H9 (cell line): ENCODE measurements at regions not wholly inside any gene's neighbourhood (a gene's known extent, or its start where the extent isn't known, plus 50 kb on each side); places are given as distances from the start of the nearest gene placed in this dataset.

Experiments
- DNase-seq: peaks from one replicate; pipeline ENCODE4 v3.0.0-alpha.2; 2017
- H2AFZ ChIP-seq: one replicate; pipeline ENCODE4 v1.6.1; 2013; ENCODE audit warnings: mild to moderate bottlenecking, low read length, control low read depth, moderate library complexity
- H2AK5ac ChIP-seq: 2 replicates; pipeline ENCODE4 v1.6.1; 2013; ENCODE audit warnings: low read length, control low read depth, mixed read lengths; ENCODE audit not compliant: insufficient read length
- H2BK120ac ChIP-seq: one replicate; pipeline ENCODE4 v1.6.1; 2013; ENCODE audit warnings: low read depth, mild to moderate bottlenecking, low read length, control low read depth, inconsistent platforms; ENCODE audit not compliant: poor library complexity, severe bottlenecking
- H2BK12ac ChIP-seq: 2 replicates; pipeline ENCODE4 v1.6.1; 2013; ENCODE audit warnings: low read length, control low read depth, mixed read lengths, low read depth; ENCODE audit not compliant: insufficient read length
- H2BK15ac ChIP-seq: 2 replicates; pipeline ENCODE4 v1.6.1; 2013; ENCODE audit warnings: low read depth, low read length, control low read depth
- H2BK20ac ChIP-seq: one replicate; pipeline ENCODE4 v1.6.1; 2013; ENCODE audit warnings: low read depth, mild to moderate bottlenecking, low read length, control low read depth, inconsistent platforms; ENCODE audit not compliant: poor library complexity, severe bottlenecking
- H2BK5ac ChIP-seq: 2 replicates; pipeline ENCODE4 v1.6.1; 2013; ENCODE audit warnings: low read length, control low read depth, mixed read lengths; ENCODE audit not compliant: insufficient read length
- H3K14ac ChIP-seq: 2 replicates; pipeline ENCODE4 v1.6.1; 2013; ENCODE audit warnings: low read length, control low read depth; ENCODE audit not compliant: insufficient read depth
- H3K18ac ChIP-seq: 2 replicates; pipeline ENCODE4 v1.6.1; 2013; ENCODE audit warnings: low read depth, mild to moderate bottlenecking, mixed read lengths, low read length, control low read depth; ENCODE audit not compliant: insufficient read length
- H3K23ac ChIP-seq: 2 replicates; pipeline ENCODE4 v1.6.1; 2013; ENCODE audit warnings: low read length, control low read depth, mixed read lengths, low read depth; ENCODE audit not compliant: insufficient read length
- H3K23me2 ChIP-seq: 2 replicates; pipeline ENCODE4 v1.6.1; 2013; ENCODE audit warnings: low read depth, mild to moderate bottlenecking, mixed read lengths, low read length, control low read depth; ENCODE audit not compliant: insufficient read length, poor library complexity, severe bottlenecking
- H3K27ac ChIP-seq: 2 replicates; pipeline ENCODE4 v1.5.1; 2013; ENCODE audit warnings: low read length, control low read depth, mixed read lengths, low read depth; ENCODE audit not compliant: insufficient read length
- H3K27me3 ChIP-seq: 2 replicates; pipeline ENCODE4 v1.6.1; 2013; ENCODE audit warnings: low read length, control low read depth, inconsistent platforms; ENCODE audit not compliant: insufficient read depth
- H3K4ac ChIP-seq: 2 replicates; pipeline ENCODE4 v1.6.1; 2013; ENCODE audit warnings: low read depth, mild to moderate bottlenecking, control low read depth, inconsistent platforms, low read length, moderate library complexity
- H3K4me1 ChIP-seq: 2 replicates; pipeline ENCODE4 v1.6.1; 2013; ENCODE audit warnings: low read length, control low read depth, inconsistent platforms; ENCODE audit not compliant: insufficient read depth
- H3K4me2 ChIP-seq: 2 replicates; pipeline ENCODE4 v1.6.1; 2013; ENCODE audit warnings: low read length, control low read depth, mixed read lengths; ENCODE audit not compliant: insufficient read length, insufficient read depth
- H3K56ac ChIP-seq: 2 replicates; pipeline ENCODE4 v1.6.1; 2013; ENCODE audit warnings: low read depth, mild to moderate bottlenecking, mixed read lengths, low read length, control low read depth; ENCODE audit not compliant: insufficient read length
- H3K79me1 ChIP-seq: 2 replicates; pipeline ENCODE4 v1.6.1; 2013; ENCODE audit warnings: low read depth, mild to moderate bottlenecking, moderate library complexity, low read length, control low read depth, inconsistent platforms; ENCODE audit not compliant: insufficient read depth, poor library complexity, severe bottlenecking
- H3K79me2 ChIP-seq: 2 replicates; pipeline ENCODE4 v1.6.1; 2013; ENCODE audit warnings: low read length, control low read depth, inconsistent platforms; ENCODE audit not compliant: insufficient read depth
- H3K9ac ChIP-seq: 2 replicates; pipeline ENCODE4 v1.6.1; 2013; ENCODE audit warnings: low read length, control low read depth, mixed read lengths; ENCODE audit not compliant: insufficient read length; ENCODE audit errors: extremely low read depth
- H3K9me3 ChIP-seq: one replicate; pipeline ENCODE4 v1.6.1; 2013; ENCODE audit warnings: low read depth, low read length, inconsistent platforms; ENCODE audit not compliant: control insufficient read depth
- H3T11ph ChIP-seq: one replicate; pipeline ENCODE4 v1.6.1; 2013; ENCODE audit warnings: mild to moderate bottlenecking, low read length, control low read depth, inconsistent platforms
- H4K20me1 ChIP-seq: one replicate; pipeline ENCODE4 v1.6.1; 2013; ENCODE audit not compliant: control insufficient read depth, insufficient read length, insufficient read depth
- H4K5ac ChIP-seq: 2 replicates; pipeline ENCODE4 v1.6.1; 2013; ENCODE audit warnings: low read depth, mild to moderate bottlenecking, mixed read lengths, low read length, control low read depth; ENCODE audit not compliant: insufficient read length
- H4K8ac ChIP-seq: replicated peaks from 2 replicates; pipeline ENCODE4 v1.6.1; 2013; ENCODE audit warnings: low read length, control low read depth, mixed read lengths, low read depth; ENCODE audit not compliant: insufficient read length
- H4K91ac ChIP-seq: 2 replicates; pipeline ENCODE4 v1.6.1; 2013; ENCODE audit warnings: low read depth, mild to moderate bottlenecking, moderate library complexity, mixed read lengths, low read length, control low read depth; ENCODE audit not compliant: insufficient read length
- H3K27ac Mint-ChIP-seq, 3 experiments: 2 replicates in 2 of 3; 3 replicates in 1 of 3; pipeline ENCODE4 v1.8.0; 2020 to 2021; ENCODE audit warnings: mixed read lengths in 3 of 3, mild to moderate bottlenecking in 1 of 3, moderate library complexity in 1 of 3
- H3K27me3 Mint-ChIP-seq: 2 replicates; pipeline ENCODE4 v1.8.0; 2021; ENCODE audit warnings: low read depth, mild to moderate bottlenecking, moderate library complexity, mixed read lengths
- H3K36me3 Mint-ChIP-seq, 3 experiments: 2 replicates in 2 of 3; 3 replicates in 1 of 3; pipeline ENCODE4 v1.8.0; 2020 to 2021; ENCODE audit warnings: low read depth in 3 of 3, mixed read lengths in 3 of 3; ENCODE audit not compliant: insufficient read depth in 1 of 3
- H3K4me1 Mint-ChIP-seq, 2 experiments: 2 replicates each; pipeline ENCODE4 v1.8.0; 2020; ENCODE audit warnings: mixed read lengths in 2 of 2
- H3K4me3 Mint-ChIP-seq, 2 experiments: 2 replicates in 1 of 2; 3 replicates in 1 of 2; pipeline ENCODE4 v1.8.0; 2020 to 2021; ENCODE audit warnings: mild to moderate bottlenecking in 2 of 2, mixed read lengths in 2 of 2, moderate library complexity in 1 of 2
- H3K9me3 Mint-ChIP-seq, 2 experiments: 2 replicates in 1 of 2; 3 replicates in 1 of 2; pipeline ENCODE4 v1.8.0; 2020; ENCODE audit warnings: mild to moderate bottlenecking in 2 of 2, mixed read lengths in 2 of 2, moderate library complexity in 1 of 2
- WGBS: extraction: QIAGEN DNeasy Blood & Tissue Kit; methylation state at CpG from one replicate; pipeline ENCODE4 v1.1.7; 2013; ENCODE audit warnings: missing lambda C conversion rate, low lambda C conversion rate, mixed read lengths; ENCODE audit not compliant: insufficient read length; ENCODE audit errors: extremely low coverage; 5-methylcytosine and 5-hydroxymethylcytosine counted together
- TF ChIP-seq, protein P1 (sequence below): fragments of 200-600 bp; sonication (generic); conservative IDR thresholded peaks from 3 replicates; pipeline ENCODE4 v1.8.0; 2021; ENCODE audit warnings: antibody characterized with exemption, mild to moderate bottlenecking

- Histone ChIP-seq H3K23me2 (no peaks in the 10 kb centered on the region), H3K9ac (no peak overlapping the region), H3T11ph (no peak overlapping the region), H3K79me1 (no peaks in the 10 kb centered on the region), H4K8ac (no peak overlapping the region), H3K9me3 (no peaks in the 10 kb centered on the region), H3K4me2 (no peak overlapping the region), H3K27ac (no peak overlapping the region), H3K4ac (no peak overlapping the region), H2BK5ac (no peak overlapping the region), H2AK5ac (no peak overlapping the region), H3K27me3 (no peaks in the 10 kb centered on the region), H2AFZ (no peak overlapping the region), H2BK20ac (no peak overlapping the region), H4K20me1 (no peaks in the 10 kb centered on the region), H3K14ac (no peak overlapping the region), H3K56ac (no peak overlapping the region), H3K23ac (no peak overlapping the region), H4K5ac (no peak overlapping the region), H3K18ac (no peak overlapping the region), H2BK120ac (no peak overlapping the region), H3K79me2 (no peaks in the 10 kb centered on the region), H2BK12ac (no peak overlapping the region), H4K91ac (no peak overlapping the region), H3K4me1 (no peaks in the 10 kb centered on the region), H2BK15ac (no peak overlapping the region)
- no CpG with 5 or more reads among the region's 3 CpGs for WGBS
- DNase-seq: peak; percentile 39
- Mint-ChIP-seq H3K9me3 (no peaks in the 10 kb centered on the region), H3K27me3 (no peaks in the 10 kb centered on the region), H3K36me3 (no peaks in the 10 kb centered on the region), H3K27ac (no peak overlapping the region), H3K4me1 (no peaks in the 10 kb centered on the region), H3K4me3 (no peak overlapping the region)
- TF ChIP-seq, protein P1, sequence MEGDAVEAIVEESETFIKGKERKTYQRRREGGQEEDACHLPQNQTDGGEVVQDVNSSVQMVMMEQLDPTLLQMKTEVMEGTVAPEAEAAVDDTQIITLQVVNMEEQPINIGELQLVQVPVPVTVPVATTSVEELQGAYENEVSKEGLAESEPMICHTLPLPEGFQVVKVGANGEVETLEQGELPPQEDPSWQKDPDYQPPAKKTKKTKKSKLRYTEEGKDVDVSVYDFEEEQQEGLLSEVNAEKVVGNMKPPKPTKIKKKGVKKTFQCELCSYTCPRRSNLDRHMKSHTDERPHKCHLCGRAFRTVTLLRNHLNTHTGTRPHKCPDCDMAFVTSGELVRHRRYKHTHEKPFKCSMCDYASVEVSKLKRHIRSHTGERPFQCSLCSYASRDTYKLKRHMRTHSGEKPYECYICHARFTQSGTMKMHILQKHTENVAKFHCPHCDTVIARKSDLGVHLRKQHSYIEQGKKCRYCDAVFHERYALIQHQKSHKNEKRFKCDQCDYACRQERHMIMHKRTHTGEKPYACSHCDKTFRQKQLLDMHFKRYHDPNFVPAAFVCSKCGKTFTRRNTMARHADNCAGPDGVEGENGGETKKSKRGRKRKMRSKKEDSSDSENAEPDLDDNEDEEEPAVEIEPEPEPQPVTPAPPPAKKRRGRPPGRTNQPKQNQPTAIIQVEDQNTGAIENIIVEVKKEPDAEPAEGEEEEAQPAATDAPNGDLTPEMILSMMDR: peak; percentile 35; the same call in 1 of the 3 replicates
These were observed 441.3 kb downstream of the TFAP2B start for GRCh38 chr6:51260003-51260402.
